ENCODE measurements at regions not wholly inside any gene's neighbourhood (a gene's known extent, or its start where the extent isn't known, plus 50 kb on each side); places are given as distances from the start of the nearest gene placed in this dataset.

- no peak for DNase-seq (ENCODE audit: low read depth, low spot score)
These were observed 202.2 kb downstream of the GADD45G start for GRCh38 chr9:89807101-89807395.

GRCh38 chr9:89807682-89808075, 202.9 kb downstream of the GADD45G start:
- DNase-seq (ENCODE audit: low read depth, low spot score), result no peak

- no peak for DNase-seq (ENCODE audit: low read depth, low spot score)
These were observed 203.4 kb downstream of the GADD45G start for GRCh38 chr9:89808076-89808755.

GRCh38 chr9:89808756-89809181, 204.0 kb downstream of the GADD45G start:
- DNase-seq (ENCODE audit: low read depth, low spot score), result peak; percentile 43

- DNase-seq (ENCODE audit: low read depth, low spot score), result no peak
These were observed 205.6 kb downstream of the GADD45G start for GRCh38 chr9:89810431-89810830.

- no peak for DNase-seq (ENCODE audit: low read depth, low spot score)
These were observed 206.5 kb downstream of the GADD45G start for GRCh38 chr9:89811356-89811755.

GRCh38 chr9:89811886-89812450, 207.2 kb downstream of the GADD45G start:
- DNase-seq (ENCODE audit: low read depth, low spot score), result no peak

GRCh38 chr9:89812556-89813181, 207.9 kb downstream of the GADD45G start:
- no peak for DNase-seq (ENCODE audit: low read depth, low spot score)

GRCh38 chr9:89813482-89813881, 208.7 kb downstream of the GADD45G start:
- no peak for DNase-seq (ENCODE audit: low read depth, low spot score)

GRCh38 chr9:89814340-89815040, 209.7 kb downstream of the GADD45G start:
- no peak for DNase-seq (ENCODE audit: low read depth, low spot score)

GRCh38 chr9:89815061-89815902, 210.5 kb downstream of the GADD45G start:
- DNase-seq (ENCODE audit: low read depth, low spot score), result no peak

- no peak for DNase-seq (ENCODE audit: low read depth, low spot score)
These were observed 211.2 kb downstream of the GADD45G start for GRCh38 chr9:89815903-89816573.

GRCh38 chr9:89817151-89817950, 212.5 kb downstream of the GADD45G start:
- no peak for DNase-seq (ENCODE audit: low read depth, low spot score)

- no peak for DNase-seq (ENCODE audit: low read depth, low spot score)
These were observed 215.5 kb downstream of the GADD45G start for GRCh38 chr9:89820337-89820736.

GRCh38 chr9:89821081-89821480, 216.3 kb downstream of the GADD45G start:
- no peak for DNase-seq (ENCODE audit: low read depth, low spot score)

- DNase-seq (ENCODE audit: low read depth, low spot score), result no peak
These were observed 218.2 kb downstream of the GADD45G start for GRCh38 chr9:89822996-89823395.

- no peak for DNase-seq (ENCODE audit: low read depth, low spot score)
These were observed 220.9 kb downstream of the GADD45G start for GRCh38 chr9:89825669-89826068.

- no peak for DNase-seq (ENCODE audit: low read depth, low spot score)
These were observed 221.4 kb downstream of the GADD45G start for GRCh38 chr9:89826186-89826585.

- no peak for DNase-seq (ENCODE audit: low read depth, low spot score)
These were observed 224.5 kb downstream of the GADD45G start for GRCh38 chr9:89829346-89829745.

GRCh38 chr9:89835666-89836065, 230.9 kb downstream of the GADD45G start:
- no peak for DNase-seq (ENCODE audit: low read depth, low spot score)
